Panc1 (cell line): ENCODE measurements at regions not wholly inside any gene's neighbourhood (a gene's known extent, or its start where the extent isn't known, plus 50 kb on each side); places are given as distances from the start of the nearest gene placed in this dataset.

ENCODE experiments used
- ATAC-seq: fragments of 200-7000 bp; cut with Tn5 transposase; 2 replicates; pipeline ENCODE4 v1.9.1; 2020; ENCODE audit warnings: mild to moderate bottlenecking, moderate library complexity
- BruUV-seq: library from RNA; stranded (reverse); fragments of 400-500 nt; replicated peaks from 2 replicates; lab custom pipeline; 2021; lab: Mats Ljungman, UMichigan
- CTCF ChIA-PET: fragments of 300-600 bp; sonication (Branson Sonifier 250); formaldehyde crosslinking; loops from one replicate; lab custom pipeline; 2022; ENCODE audit warnings: antibody characterized with exemption; lab: Charles Lee
- POLR2A ChIA-PET: fragments of 300-600 bp; sonication (Branson Sonifier 250); formaldehyde crosslinking; loops from one replicate; lab custom pipeline; 2022; ENCODE audit warnings: antibody characterized with exemption; lab: Charles Lee
- DNase-seq: peaks from one replicate; pipeline ENCODE4 v3.0.0-alpha.2; 2010; ENCODE audit warnings: low read depth, low spot score
- H3K27ac ChIP-seq: 2 replicates; pipeline ENCODE4 v1.5.1; 2011; ENCODE audit warnings: mild to moderate bottlenecking, low read length, inconsistent platforms
- H3K27me3 ChIP-seq: fragments of 200-500 bp; sonication (Bioruptor generic); 2 replicates; pipeline ENCODE4 v1.6.0; 2014; ENCODE audit warnings: low read length, inconsistent platforms; ENCODE audit not compliant: control insufficient read depth, insufficient read depth
- H3K36me3 ChIP-seq: fragments of 200-500 bp; sonication (Bioruptor generic); 2 replicates; pipeline ENCODE4 v1.5.1; 2014; ENCODE audit warnings: inconsistent platforms, mild to moderate bottlenecking, low read length, moderate library complexity; ENCODE audit not compliant: control insufficient read depth, insufficient read depth
- H3K4me1 ChIP-seq: 2 replicates; pipeline ENCODE4 v1.5.1; 2011; ENCODE audit warnings: inconsistent platforms, mild to moderate bottlenecking, low read length, moderate library complexity; ENCODE audit not compliant: control insufficient read depth, insufficient read depth
- H3K4me3 ChIP-seq, 2 experiments: 2 replicates each; pipeline ENCODE4 v1.5.1; 2011 to 2012; ENCODE audit warnings: low read depth in 2 of 2, low read length in 2 of 2, mild to moderate bottlenecking in 2 of 2, inconsistent platforms in 1 of 2, moderate library complexity in 1 of 2
- H3K9me3 ChIP-seq: fragments of 200-500 bp; sonication (Bioruptor generic); 2 replicates; pipeline ENCODE4 v1.5.1; 2014; ENCODE audit warnings: low read depth, mild to moderate bottlenecking, inconsistent platforms, low read length, moderate library complexity; ENCODE audit not compliant: control insufficient read depth, insufficient read depth
- CTCF ChIP-seq: fragments of 450-650 bp; IDR thresholded peaks from 2 replicates; pipeline ENCODE4 v1.5.1; 2017; ENCODE audit warnings: mild to moderate bottlenecking
- POLR2AphosphoS5 ChIP-seq: IDR thresholded peaks from 2 replicates; pipeline ENCODE4 v1.6.1; 2012; ENCODE audit warnings: mild to moderate bottlenecking, low read depth, low read length, moderate library complexity
- SIN3A ChIP-seq: IDR thresholded peaks from 2 replicates; pipeline ENCODE4 v1.6.1; 2012; ENCODE audit warnings: low read depth, mild to moderate bottlenecking, low read length, moderate library complexity, borderline replicate concordance; ENCODE audit not compliant: insufficient read depth
- TCF7L2 ChIP-seq: IDR thresholded peaks from 2 replicates; pipeline ENCODE4 v1.6.1; 2011; ENCODE audit warnings: mild to moderate bottlenecking, low read depth, low read length, inconsistent platforms
- in situ Hi-C: cut with HindIII; loops from 2 replicates; pipeline ENCODE4 v1.10.0; 2016; ENCODE audit warnings: low sequenced_read_pairs, low pct_unique_long_range_greater_than_20kb
- intact Hi-C: fragments of 100-400 bp; cut with micrococcal nuclease; formaldehyde crosslinking; loops from one replicate; pipeline ENCODE4 v1.10.0; 2022; ENCODE audit not compliant: unreplicated experiment
- TF ChIP-seq, protein P1 (sequence below), 2 experiments: IDR thresholded peaks; 2 replicates each; pipeline ENCODE4 v1.6.1; 2011 to 2012; ENCODE audit warnings: low read depth in 2 of 2, control low read depth in 1 of 2, low read length in 1 of 2, mild to moderate bottlenecking in 1 of 2, moderate library complexity in 1 of 2; ENCODE audit not compliant: insufficient read depth in 1 of 2

- in situ Hi-C loops (no loop called here), intact Hi-C loops (no loop called here)
- Histone ChIP-seq H3K36me3 (no peaks in the 10 kb centered on the region), H3K4me1 (no peaks in the 10 kb centered on the region), H3K9me3 (no peaks in the 10 kb centered on the region), H3K27me3 (no peaks in the 10 kb centered on the region), H3K27ac (no peak overlapping the region), H3K4me3 (no peak overlapping the region)
- DNase-seq = no peak
- ATAC-seq = no peak
- TF ChIP-seq CTCF (no peak), SIN3A (no peak), TCF7L2 (no peak), POLR2AphosphoS5 (no peak)
- TF ChIP-seq, protein P1, sequence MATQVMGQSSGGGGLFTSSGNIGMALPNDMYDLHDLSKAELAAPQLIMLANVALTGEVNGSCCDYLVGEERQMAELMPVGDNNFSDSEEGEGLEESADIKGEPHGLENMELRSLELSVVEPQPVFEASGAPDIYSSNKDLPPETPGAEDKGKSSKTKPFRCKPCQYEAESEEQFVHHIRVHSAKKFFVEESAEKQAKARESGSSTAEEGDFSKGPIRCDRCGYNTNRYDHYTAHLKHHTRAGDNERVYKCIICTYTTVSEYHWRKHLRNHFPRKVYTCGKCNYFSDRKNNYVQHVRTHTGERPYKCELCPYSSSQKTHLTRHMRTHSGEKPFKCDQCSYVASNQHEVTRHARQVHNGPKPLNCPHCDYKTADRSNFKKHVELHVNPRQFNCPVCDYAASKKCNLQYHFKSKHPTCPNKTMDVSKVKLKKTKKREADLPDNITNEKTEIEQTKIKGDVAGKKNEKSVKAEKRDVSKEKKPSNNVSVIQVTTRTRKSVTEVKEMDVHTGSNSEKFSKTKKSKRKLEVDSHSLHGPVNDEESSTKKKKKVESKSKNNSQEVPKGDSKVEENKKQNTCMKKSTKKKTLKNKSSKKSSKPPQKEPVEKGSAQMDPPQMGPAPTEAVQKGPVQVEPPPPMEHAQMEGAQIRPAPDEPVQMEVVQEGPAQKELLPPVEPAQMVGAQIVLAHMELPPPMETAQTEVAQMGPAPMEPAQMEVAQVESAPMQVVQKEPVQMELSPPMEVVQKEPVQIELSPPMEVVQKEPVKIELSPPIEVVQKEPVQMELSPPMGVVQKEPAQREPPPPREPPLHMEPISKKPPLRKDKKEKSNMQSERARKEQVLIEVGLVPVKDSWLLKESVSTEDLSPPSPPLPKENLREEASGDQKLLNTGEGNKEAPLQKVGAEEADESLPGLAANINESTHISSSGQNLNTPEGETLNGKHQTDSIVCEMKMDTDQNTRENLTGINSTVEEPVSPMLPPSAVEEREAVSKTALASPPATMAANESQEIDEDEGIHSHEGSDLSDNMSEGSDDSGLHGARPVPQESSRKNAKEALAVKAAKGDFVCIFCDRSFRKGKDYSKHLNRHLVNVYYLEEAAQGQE (IDR thresholded peaks at IDR 0.05; ENCODE audit: insufficient read depth in 1 of 2, low read depth in 2 of 2, low read length in 1 of 2) = no peak
- CTCF ChIA-PET = interaction anchor here (0.8 kb wide), 1 partner anchor 335 kb away, joined by 3 read pairs; no protein-coding TSS in a partner anchor
- POLR2A ChIA-PET = interaction anchor here (0.7 kb wide), 1 partner anchor 40 kb away, joined by 5 read pairs; no protein-coding TSS in a partner anchor
- no TSS peak for BruUV-seq
Observed at GRCh38 chr12:115023279-115024265, 339.6 kb upstream of the TBX3 start.

GRCh38 chr12:115020091-115020490 lies 336.1 kb upstream of the TBX3 start:
- ATAC-seq (no peak), DNase-seq (no peak)
- intact Hi-C loops (no loop called here), in situ Hi-C loops (no loop called here)
- TF ChIP-seq POLR2AphosphoS5 (no peak), SIN3A (no peak), TCF7L2 (no peak), CTCF (no peak)
- TF ChIP-seq, protein P1 (IDR thresholded peaks at IDR 0.05; ENCODE audit: insufficient read depth in 1 of 2, low read depth in 2 of 2, low read length in 1 of 2) = no peak
- Histone ChIP-seq H3K27me3 (no peaks in the 10 kb centered on the region), H3K4me1 (no peaks in the 10 kb centered on the region), H3K9me3 (no peaks in the 10 kb centered on the region), H3K36me3 (no peaks in the 10 kb centered on the region), H3K4me3 (no peak overlapping the region), H3K27ac (no peak overlapping the region)
- ChIA-PET CTCF (no interaction called here), POLR2A (no interaction called here)
- BruUV-seq = no TSS peak
